ENCODE measurements at regions not wholly inside any gene's neighbourhood (a gene's known extent, or its start where the extent isn't known, plus 50 kb on each side); places are given as distances from the start of the nearest gene placed in this dataset.

DNA sequence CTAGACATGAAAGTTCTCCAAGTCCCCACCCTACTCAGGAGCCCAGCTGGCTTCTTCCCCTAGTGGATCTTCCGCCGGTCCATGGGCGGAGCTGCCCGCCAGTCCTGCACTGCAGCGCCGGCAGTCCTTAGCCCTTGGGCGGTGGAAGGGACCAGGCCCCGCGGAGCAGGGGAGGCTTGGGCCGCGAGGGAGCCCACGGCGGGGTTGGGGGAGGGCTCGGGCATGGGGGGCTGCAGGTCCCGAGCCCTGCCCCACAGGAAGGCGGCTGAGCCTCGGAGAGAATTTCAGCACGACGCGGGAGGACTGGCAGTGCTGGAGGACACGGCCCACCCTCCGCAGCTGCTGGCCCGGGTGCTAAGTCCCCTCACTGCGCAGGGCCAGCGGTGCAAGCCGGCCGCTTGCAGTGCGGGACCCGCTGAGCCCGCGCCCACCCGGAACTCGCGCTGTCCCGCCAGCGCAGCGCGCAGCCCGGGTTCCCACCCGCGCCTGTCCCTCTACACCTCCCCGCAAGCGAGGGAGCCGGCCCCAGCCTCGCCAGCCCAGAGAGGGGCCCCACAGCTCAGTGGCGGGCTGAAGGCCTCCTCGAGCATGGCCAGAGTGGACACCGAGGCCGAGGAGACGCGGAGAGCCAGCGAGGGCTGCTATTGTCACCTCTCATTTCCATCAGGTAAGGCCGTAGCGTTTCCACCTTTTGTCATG, 1398.6 kb downstream of the MRPL39 start:
- TF ChIP-seq, protein P1, sequence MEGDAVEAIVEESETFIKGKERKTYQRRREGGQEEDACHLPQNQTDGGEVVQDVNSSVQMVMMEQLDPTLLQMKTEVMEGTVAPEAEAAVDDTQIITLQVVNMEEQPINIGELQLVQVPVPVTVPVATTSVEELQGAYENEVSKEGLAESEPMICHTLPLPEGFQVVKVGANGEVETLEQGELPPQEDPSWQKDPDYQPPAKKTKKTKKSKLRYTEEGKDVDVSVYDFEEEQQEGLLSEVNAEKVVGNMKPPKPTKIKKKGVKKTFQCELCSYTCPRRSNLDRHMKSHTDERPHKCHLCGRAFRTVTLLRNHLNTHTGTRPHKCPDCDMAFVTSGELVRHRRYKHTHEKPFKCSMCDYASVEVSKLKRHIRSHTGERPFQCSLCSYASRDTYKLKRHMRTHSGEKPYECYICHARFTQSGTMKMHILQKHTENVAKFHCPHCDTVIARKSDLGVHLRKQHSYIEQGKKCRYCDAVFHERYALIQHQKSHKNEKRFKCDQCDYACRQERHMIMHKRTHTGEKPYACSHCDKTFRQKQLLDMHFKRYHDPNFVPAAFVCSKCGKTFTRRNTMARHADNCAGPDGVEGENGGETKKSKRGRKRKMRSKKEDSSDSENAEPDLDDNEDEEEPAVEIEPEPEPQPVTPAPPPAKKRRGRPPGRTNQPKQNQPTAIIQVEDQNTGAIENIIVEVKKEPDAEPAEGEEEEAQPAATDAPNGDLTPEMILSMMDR (IDR thresholded peaks at IDR 0.05; ENCODE audit: poor library complexity, severe bottlenecking), result no peak
- TF ChIP-seq TAF1 (IDR thresholded peaks at IDR 0.05; ENCODE audit: low read depth), result no peak
- no peak for TF ChIP-seq EP300 (conservative IDR thresholded peaks at IDR 0.05; ENCODE audit: poor library complexity, severe bottlenecking)
- no peak for TF ChIP-seq POLR2AphosphoS5 (IDR thresholded peaks at IDR 0.05)
- no peak for TF ChIP-seq REST (IDR thresholded peaks at IDR 0.05; ENCODE audit: borderline replicate concordance)
- no peak for TF ChIP-seq EZH2 (IDR thresholded peaks at IDR 0.05; ENCODE audit: borderline replicate concordance, insufficient read depth, low read length, poor library complexity, severe bottlenecking)
- no peak for TF ChIP-seq SMC3 (conservative IDR thresholded peaks at IDR 0.05; ENCODE audit: poor library complexity)
- TF ChIP-seq RAD21 (conservative IDR thresholded peaks at IDR 0.05), result no peak

Measured in neural cell (in vitro differentiated cells).